GM18870 (cell line): ENCODE measurements at regions not wholly inside any gene's neighbourhood (a gene's known extent, or its start where the extent isn't known, plus 50 kb on each side); places are given as distances from the start of the nearest gene placed in this dataset.
"Not testable (repeated sequence)": the region's sequence is repeated elsewhere in the genome, so short reads cannot be mapped to it uniquely, and the experiment has no call there.

Experiments
- ATAC-seq: cut with Tn5 transposase; IDR thresholded peaks from one replicate; pipeline ENCODE4 v1.9.1; 2021; ENCODE audit warnings: moderate library complexity; ENCODE audit not compliant: unreplicated experiment

GRCh38 chr2:87565116-87565515 lies 182.8 kb upstream of the PLGLB2 start:
- ATAC-seq: not testable (repeated sequence)

- ATAC-seq: not testable (repeated sequence)
These were observed 181.4 kb upstream of the PLGLB2 start for GRCh38 chr2:87566531-87566930.

- not testable (repeated sequence) for ATAC-seq
These were observed 180.8 kb upstream of the PLGLB2 start for GRCh38 chr2:87567093-87567492.

GRCh38 chr2:87567912-87568311 lies 180.0 kb upstream of the PLGLB2 start:
- not testable (repeated sequence) for ATAC-seq

- not testable (repeated sequence) for ATAC-seq
These were observed 179.2 kb upstream of the PLGLB2 start for GRCh38 chr2:87568554-87569278.

- ATAC-seq: not testable (repeated sequence)
These were observed 178.0 kb upstream of the PLGLB2 start for GRCh38 chr2:87569689-87570397.

GRCh38 chr2:87571889-87572465 lies 175.9 kb upstream of the PLGLB2 start:
- ATAC-seq: not testable (repeated sequence)

- not testable (repeated sequence) for ATAC-seq
These were observed 175.0 kb upstream of the PLGLB2 start for GRCh38 chr2:87572906-87573305.

- ATAC-seq: not testable (repeated sequence)
These were observed 174.3 kb upstream of the PLGLB2 start for GRCh38 chr2:87573386-87574192.

- not testable (repeated sequence) for ATAC-seq
These were observed 173.4 kb upstream of the PLGLB2 start for GRCh38 chr2:87574193-87575119.

- ATAC-seq: not testable (repeated sequence)
These were observed 172.7 kb upstream of the PLGLB2 start for GRCh38 chr2:87575138-87575537.

- not testable (repeated sequence) for ATAC-seq
These were observed 170.5 kb upstream of the PLGLB2 start for GRCh38 chr2:87577358-87577757.

GRCh38 chr2:87582152-87582551 lies 165.7 kb upstream of the PLGLB2 start:
- not testable (repeated sequence) for ATAC-seq

- not testable (repeated sequence) for ATAC-seq
These were observed 165.3 kb upstream of the PLGLB2 start for GRCh38 chr2:87582579-87582978.

GRCh38 chr2:87583370-87583769 lies 164.5 kb upstream of the PLGLB2 start:
- ATAC-seq: not testable (repeated sequence)

GRCh38 chr2:87583803-87584202 lies 164.1 kb upstream of the PLGLB2 start:
- ATAC-seq: not testable (repeated sequence)

- ATAC-seq: not testable (repeated sequence)
These were observed 163.5 kb upstream of the PLGLB2 start for GRCh38 chr2:87584268-87584906.

GRCh38 chr2:87587934-87588333 lies 160.0 kb upstream of the PLGLB2 start:
- not testable (repeated sequence) for ATAC-seq

- not testable (repeated sequence) for ATAC-seq
These were observed 154.9 kb upstream of the PLGLB2 start for GRCh38 chr2:87592974-87593373.
